DMS114 treated with DMSO at 0.1 percent for 48 hours (cell line): ENCODE measurements at regions not wholly inside any gene's neighbourhood (a gene's known extent, or its start where the extent isn't known, plus 50 kb on each side); places are given as distances from the start of the nearest gene placed in this dataset.

Experiments used
- DNase-seq: peaks from one replicate; lab custom pipeline; 2025; ENCODE audit not compliant: unreplicated experiment; lab: John Stamatoyannopoulos, UW

DNA sequence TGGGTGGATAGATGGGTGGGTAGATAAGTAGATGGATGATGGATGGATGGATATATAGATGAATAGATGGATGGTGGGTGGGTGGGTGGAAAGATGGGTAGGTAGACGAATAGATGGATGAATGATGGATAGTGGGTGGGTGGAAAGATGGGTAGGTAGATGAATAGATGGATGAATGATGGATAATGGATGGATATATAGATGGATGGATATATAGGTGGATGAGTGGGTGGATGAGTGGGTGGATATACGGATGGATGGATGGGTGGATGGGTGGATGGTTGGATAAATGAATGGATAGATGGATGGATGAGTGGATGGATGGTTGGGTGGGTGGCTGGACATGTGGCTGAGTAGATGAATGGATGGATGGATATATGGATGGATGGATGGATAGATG is 53.1 kb upstream of the THY1 start:
- DNase-seq, result no peak

DNA sequence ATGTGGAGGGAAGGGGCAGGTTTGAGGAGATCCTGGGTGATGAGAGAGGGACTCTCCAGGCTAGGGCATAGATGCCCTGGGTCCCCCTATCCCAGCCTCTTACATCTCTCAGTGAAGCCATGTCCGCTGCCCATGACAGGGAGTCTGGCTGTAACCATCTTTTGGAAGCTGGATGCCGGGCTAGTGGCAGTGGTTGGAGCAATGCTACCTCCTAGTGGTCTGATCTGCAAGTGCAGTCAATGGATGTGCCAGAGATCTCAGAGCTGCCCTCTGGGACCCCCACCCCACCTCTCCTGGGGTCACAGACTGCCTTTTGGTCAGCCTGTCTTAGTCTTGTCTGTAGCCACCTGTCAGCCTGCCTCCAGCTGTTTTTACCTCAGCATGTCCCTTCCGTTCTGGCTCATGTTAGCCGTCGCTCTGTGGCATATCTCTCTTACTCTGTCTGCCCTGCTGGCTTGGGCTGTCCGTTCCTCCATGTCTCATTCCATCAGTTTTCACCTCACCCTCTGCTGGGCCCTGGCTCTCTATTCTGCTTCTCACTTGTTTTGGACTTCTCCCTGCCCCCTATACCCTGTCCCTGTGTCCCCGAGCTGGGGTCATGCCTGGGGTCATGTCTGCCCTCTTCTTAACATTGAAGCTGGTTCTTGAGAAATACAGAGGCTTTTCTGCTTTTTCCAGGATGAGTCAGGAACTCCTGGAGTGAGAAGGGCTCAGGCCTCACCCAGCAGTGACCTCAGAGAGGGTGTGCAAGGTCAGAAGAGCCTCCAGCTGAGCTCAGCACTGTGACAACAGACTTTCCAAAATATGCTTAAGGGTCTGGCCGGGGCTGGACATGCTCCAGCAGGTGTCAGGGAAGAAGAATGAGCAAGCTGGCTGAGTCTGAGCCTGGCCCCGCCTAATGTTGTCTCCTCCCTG is 52.0 kb upstream of the THY1 start:
- DNase-seq, result peak; percentile 12

DNA sequence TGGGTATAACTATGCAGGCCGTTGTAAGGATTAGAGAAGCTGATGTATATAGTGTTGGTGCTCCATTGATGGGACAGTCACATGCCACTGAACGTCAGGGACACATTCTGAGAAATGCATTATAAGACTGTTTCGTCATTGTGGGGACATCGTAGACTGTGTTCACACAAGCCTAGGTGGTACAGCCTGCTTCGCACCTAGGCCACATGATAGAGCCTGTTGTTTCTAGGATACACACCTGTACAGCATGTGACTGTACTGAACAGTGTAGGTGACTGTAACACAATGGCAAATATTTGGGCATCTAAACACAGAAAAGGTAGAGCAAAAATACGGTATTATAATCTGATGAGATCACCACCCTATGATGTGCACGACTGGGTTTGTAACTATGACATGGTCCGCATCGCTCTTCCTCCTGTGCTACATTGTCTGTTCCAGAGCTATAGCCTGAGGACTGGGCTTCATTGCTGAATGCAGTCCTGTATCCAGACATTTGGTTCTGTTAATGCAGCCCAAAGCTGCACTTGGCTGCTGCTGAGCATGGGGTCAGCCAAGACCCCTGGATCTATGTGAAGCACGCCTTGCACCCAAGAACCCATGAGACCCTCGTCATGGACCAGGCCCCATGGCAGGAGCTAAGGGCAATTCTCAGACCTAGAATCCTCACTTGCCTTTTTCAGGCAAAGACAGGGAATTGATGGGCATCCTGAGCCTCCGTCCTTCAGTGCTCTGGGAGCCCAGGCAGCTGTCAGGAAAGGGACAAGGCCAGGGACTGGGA is 51.1 kb upstream of the THY1 start:
- no peak for DNase-seq

DNA sequence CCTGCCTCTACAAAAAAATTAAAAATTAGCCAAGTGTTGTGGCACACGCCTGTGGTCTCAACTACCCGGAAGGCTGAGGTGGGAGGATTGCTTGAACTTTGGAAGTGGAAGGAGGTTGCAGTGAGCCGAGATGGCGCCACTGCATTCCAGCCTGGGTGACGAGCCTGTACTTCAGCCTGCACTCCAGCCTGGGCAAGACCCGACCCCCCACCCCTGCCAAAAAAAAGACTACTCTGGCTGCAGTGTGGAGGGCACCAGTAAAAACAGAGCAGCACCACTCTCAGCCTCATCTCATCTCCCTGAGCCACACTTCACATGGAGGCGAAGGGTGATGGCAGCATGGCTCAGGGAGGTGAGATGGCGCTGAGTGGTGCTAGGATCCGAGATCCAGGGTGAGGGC is 50.3 kb upstream of the THY1 start:
- DNase-seq, result no peak

DNA sequence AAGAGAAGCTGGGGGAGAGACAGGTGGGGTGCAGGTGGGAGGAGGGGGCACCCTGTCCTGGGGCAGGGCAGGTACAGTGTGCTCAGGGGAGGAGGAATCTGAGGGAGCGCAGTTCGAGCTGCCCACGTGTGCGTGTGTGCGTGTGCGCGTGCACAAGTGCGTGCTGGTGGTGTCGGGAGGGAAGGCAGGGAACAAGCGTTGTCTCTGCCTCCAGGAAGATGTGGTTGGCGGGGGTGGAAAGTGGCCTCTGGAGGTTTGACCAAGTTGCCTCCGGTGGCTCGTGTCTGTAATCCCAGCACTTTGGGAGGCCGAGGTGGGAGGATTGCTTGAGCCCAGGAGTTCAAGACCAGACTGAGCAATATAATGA is 49.9 kb upstream of the THY1 start:
- no peak for DNase-seq
